ENCODE measurements at regions not wholly inside any gene's neighbourhood (a gene's known extent, or its start where the extent isn't known, plus 50 kb on each side); places are given as distances from the start of the nearest gene placed in this dataset.

- TF ChIP-seq, protein P1, sequence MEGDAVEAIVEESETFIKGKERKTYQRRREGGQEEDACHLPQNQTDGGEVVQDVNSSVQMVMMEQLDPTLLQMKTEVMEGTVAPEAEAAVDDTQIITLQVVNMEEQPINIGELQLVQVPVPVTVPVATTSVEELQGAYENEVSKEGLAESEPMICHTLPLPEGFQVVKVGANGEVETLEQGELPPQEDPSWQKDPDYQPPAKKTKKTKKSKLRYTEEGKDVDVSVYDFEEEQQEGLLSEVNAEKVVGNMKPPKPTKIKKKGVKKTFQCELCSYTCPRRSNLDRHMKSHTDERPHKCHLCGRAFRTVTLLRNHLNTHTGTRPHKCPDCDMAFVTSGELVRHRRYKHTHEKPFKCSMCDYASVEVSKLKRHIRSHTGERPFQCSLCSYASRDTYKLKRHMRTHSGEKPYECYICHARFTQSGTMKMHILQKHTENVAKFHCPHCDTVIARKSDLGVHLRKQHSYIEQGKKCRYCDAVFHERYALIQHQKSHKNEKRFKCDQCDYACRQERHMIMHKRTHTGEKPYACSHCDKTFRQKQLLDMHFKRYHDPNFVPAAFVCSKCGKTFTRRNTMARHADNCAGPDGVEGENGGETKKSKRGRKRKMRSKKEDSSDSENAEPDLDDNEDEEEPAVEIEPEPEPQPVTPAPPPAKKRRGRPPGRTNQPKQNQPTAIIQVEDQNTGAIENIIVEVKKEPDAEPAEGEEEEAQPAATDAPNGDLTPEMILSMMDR (IDR thresholded peaks at IDR 0.05; ENCODE audit: insufficient read depth, low read depth, low read length, missing control alignments): no peak
- no peak overlapping the region for H3K4me3 ChIP-seq (ENCODE audit: low read length)
- DNase-seq (ENCODE audit: low read depth): no peak
Measured at GRCh38 chr3:30963223-30963722, 68.8 kb upstream of the GADL1 start.

- TF ChIP-seq, protein P1 (IDR thresholded peaks at IDR 0.05; ENCODE audit: insufficient read depth, low read depth, low read length, missing control alignments): no peak
- DNase-seq (ENCODE audit: low read depth): peak; percentile 94
Measured at GRCh38 chr3:30964612-30965011, 70.2 kb upstream of the GADL1 start.

DNA sequence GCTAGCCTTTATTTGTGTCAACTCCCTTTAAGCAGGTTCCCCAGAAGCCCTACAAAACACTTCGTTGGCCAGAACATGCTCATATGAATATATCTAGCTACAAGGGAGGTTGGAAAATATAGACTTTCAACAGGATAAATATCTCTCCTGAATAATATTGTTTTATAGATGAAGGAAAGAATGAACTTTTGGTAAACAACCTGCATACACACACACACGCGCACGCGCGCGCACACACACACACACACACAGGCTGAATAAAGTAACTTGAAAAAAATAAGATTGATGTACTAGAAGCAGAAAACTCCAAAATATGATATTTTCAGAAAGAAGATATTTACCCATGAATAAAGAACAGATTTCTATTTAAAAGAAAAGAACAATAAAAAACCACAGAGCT lies 72.4 kb upstream of the GADL1 start:
- no peak for DNase-seq (ENCODE audit: low read depth)
- H3K4me3 ChIP-seq (ENCODE audit: low read length): no peak overlapping the region
- TF ChIP-seq, protein P1 (IDR thresholded peaks at IDR 0.05; ENCODE audit: insufficient read depth, low read depth, low read length, missing control alignments): no peak

More at GRCh38 chr3:30964612-30965011, 70.2 kb upstream of the GADL1 start:
- H3K4me3 ChIP-seq (ENCODE audit: low read length): no peak overlapping the region

- peak; percentile 27 for DNase-seq (ENCODE audit: low read depth)
- no peak overlapping the region for H3K4me3 ChIP-seq (ENCODE audit: low read length)
- TF ChIP-seq, protein P1 (IDR thresholded peaks at IDR 0.05; ENCODE audit: insufficient read depth, low read depth, low read length, missing control alignments): peak; percentile 47
Measured at GRCh38 chr3:30970183-30970582, 75.7 kb upstream of the GADL1 start.

DNA sequence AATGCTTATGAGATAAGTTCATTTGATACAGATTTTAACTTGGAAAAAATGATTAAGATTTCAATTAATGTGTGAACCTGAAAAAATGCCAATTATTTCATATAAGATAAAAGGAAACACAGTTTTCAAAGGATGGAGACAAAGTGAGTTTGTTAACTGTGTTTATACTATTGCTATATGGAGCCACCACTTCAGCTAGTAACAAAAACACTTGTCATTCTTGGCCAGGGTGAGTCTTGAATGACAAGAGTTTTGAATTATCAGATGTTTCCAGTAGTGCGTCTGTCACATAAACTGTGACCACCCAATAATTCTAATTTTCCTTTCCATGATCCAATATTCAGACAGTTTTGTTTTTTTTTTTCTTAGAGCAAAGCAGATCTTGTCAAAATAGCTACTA lies 78.0 kb upstream of the GADL1 start:
- TF ChIP-seq, protein P1 (IDR thresholded peaks at IDR 0.05; ENCODE audit: insufficient read depth, low read depth, low read length, missing control alignments): no peak
- no peak overlapping the region for H3K4me3 ChIP-seq (ENCODE audit: low read length)
- DNase-seq (ENCODE audit: low read depth): no peak

DNA sequence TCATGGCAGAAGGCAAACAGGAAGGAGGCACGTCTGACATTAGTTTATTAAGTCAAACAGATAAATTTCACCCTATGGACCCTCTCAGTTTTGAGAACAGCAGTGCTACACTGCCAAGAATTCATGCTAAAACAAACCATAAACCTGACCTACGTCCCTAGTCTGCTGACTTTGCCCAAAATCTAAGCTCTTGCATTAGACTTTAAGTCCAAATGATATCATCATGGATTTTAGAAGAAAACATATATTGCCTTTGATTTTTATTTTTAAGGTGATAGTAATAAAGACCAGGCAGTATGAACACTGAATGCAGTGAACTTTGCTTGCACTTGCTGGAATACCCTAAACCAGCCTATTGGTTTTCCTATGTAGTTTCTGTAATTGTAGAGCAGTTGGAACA lies 79.6 kb upstream of the GADL1 start:
- H3K4me3 ChIP-seq (ENCODE audit: low read length): no peak overlapping the region
- TF ChIP-seq, protein P1 (IDR thresholded peaks at IDR 0.05; ENCODE audit: insufficient read depth, low read depth, low read length, missing control alignments): no peak
- DNase-seq (ENCODE audit: low read depth): no peak

- H3K4me3 ChIP-seq (ENCODE audit: low read length): no peak overlapping the region
- TF ChIP-seq, protein P1 (IDR thresholded peaks at IDR 0.05; ENCODE audit: insufficient read depth, low read depth, low read length, missing control alignments): no peak
- DNase-seq (ENCODE audit: low read depth): no peak
Measured at GRCh38 chr3:30977592-30977991, 83.1 kb upstream of the GADL1 start.

All from epithelial cell of esophagus (primary cell).